NAMALWA (cell line): ENCODE measurements at regions not wholly inside any gene's neighbourhood (a gene's known extent, or its start where the extent isn't known, plus 50 kb on each side); places are given as distances from the start of the nearest gene placed in this dataset.

Source experiments
- DNase-seq: peaks from one replicate; pipeline ENCODE4 v3.0.0-alpha.2; 2015; ENCODE audit warnings: low spot score

DNA sequence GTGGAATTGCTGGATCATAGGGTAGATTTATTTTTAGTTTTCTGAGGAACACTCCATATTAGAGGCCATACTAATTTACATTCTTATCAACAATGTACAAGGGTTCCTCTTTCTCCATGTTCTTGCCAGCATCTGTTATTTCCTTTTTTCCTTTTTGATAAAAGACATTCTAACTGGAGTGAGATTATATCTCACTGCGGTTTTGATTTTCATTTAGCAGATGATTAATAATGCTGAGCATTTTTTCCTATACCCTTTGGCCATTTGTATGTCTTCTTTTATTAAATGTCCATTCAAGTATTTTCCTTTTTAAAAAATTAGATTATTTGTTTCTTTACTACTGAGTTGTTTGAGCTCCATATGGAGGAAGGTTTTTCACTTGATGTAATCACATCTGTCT, 1189.5 kb downstream of the ZPLD1 start:
- DNase-seq = no peak

DNA sequence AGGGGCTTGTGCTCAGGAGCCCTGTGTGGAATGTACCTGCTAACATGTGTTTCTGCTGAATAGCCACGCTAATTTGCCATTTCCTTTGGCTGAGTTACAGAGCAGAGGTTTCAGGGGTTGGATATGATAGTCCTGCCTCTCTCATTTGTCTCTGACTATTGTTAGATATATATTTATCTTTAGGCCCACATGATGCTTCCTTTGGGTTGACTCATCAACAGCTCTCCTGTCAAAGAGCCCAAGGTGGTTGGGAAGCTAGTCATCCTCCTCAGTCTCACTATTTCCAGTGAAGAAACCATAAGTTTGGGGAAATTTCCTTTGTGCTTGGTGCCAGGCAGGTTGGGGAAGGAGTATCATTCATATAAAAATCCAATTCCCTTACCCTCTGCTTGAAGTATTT, 1194.6 kb downstream of the ZPLD1 start:
- DNase-seq = no peak

DNA sequence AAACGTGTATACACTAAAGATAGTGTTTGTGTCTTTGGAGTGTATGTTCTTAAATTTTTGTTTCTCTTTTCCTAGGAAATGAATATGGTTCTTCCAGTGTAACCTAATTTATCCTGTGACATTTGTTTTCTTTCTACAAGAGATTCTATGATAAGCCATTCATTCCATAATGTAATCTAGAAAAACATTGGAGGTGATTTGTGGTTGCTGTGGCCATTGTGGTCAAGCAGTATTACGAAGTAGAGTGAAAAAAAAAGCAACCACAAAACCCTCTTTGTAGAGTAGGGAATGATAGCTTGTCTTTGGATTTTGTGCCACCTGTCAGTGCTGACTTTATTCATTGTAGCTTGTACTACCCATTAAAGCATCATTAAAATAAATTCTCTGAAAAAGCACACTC, 1209.6 kb downstream of the ZPLD1 start:
- no peak for DNase-seq

DNA sequence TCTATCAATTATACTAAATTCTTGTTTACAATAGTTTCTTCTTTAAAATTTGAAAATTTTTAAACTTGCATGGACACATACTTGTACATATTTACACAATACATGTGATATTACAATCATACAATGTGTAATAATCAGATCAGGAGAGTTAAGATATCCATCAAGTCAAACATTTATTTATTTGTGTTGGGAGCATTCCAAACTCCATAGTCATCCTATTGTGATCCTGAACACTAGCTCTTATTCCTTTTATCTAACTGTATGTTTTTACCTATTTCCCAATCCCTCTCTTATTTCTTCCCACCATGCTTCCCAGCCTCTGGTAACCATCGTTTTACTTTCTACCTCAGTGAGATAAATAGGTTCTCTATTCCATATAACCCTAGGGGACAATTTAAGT, 1219.2 kb downstream of the ZPLD1 start:
- DNase-seq = no peak

DNA sequence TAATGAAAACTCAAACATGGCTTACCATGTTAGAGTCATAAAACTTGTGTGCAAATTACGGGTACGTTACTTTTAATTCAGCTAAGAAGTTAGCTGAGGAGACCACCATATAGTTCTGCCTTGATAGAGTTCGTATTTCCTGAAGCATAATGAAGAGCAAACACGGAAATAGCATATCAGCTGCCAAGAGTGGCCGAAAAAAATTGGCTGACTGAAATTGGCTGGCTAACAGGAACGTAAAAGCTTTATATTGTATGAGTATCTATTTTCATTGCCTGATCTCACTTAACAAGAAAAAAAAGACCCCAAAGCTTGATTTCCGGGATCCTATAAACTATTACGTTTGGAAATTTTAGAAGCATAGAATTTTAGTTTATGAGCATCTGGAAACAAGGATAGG, 1222.9 kb downstream of the ZPLD1 start:
- DNase-seq = no peak

DNA sequence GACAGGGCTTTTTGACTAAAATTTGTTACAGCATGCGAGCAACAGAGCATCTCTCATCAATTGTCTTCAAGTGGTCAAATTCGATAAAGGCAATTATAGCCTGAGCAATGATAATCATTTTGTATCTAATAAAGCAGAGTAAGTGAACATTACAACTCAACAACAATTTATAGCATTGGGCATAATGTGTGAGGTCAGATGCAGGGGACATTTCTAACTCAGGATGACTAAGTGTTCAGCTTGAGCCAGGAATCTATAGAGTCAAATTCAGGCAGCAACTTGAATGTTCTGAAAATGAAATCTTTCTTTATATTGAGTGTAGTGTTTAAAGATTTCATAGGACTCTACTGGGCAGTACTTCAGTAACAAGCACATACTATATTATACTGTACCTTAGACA, 1226.0 kb downstream of the ZPLD1 start:
- DNase-seq = no peak

DNA sequence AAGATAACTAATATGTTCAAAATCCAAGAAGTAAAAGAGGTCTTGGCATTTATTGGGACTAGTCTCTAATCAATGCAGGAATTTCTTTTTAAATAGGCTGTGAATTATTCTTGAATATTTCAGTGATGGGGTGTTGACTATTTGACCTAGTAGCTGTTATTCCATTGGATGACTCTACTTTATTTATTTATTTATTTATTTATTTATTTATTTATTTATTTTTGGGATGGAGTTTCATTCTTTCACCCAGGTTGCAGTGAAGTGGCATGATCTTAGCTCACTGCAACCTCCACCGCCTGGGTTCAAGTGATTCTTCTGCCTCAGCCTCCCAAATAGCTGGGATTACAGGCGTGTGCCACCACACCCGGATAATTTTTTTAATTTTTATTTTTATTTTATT, 1227.8 kb downstream of the ZPLD1 start:
- no peak for DNase-seq

DNA sequence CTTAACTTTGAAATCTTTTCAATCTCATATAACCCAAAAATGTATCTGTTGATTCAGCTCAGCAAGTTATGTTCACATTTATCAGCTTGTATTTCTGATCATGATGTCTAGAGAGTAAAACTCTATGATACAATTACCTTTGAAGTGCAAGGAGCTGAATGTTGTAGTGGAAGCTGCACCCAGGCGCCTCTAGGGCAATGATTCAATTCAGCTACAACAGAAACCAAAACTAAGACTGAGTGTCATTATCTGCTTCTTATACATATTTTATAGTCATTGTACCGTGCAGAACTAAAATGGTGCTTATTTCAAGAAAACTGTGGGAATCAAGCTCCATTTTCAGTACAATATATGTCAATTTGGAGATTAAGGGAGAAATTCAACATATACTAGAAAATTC, 1237.5 kb downstream of the ZPLD1 start:
- DNase-seq = no peak

DNA sequence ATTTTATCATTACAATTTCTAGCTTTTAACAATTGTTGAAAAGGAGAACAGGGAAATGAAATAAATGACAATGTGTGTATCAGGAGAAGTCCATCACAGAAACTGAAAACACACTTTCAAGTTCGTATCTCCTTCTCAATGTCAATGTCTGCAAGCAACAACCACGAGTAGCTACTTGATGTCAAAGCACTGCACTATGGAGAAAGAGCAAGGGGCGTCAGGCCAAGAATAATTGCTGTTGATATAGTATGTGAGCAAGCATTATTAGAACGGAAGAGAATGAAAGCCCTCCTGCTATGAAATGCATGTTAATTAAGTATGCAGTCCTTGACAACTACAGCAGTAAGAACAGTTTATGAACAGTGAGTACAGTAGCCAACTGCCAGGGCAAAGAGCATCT, 1250.1 kb downstream of the ZPLD1 start:
- no peak for DNase-seq

DNA sequence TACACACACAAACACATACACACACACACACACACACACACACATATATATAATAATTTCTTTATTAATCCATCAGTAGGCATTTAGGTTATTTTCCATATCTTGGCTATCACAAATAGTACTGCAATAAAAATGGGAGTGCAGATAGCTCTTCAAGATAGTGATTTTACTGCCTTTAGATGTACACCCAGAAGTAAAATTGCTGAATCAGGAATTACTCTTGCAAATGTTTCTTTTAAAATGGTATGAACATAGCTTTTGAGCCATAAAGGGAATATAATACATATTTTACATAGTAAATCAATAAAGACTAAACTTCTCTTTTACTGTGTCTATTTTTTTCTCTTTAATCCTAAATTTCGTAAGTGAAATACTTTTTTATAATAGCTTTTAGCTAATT, 1251.1 kb downstream of the ZPLD1 start:
- no peak for DNase-seq

DNA sequence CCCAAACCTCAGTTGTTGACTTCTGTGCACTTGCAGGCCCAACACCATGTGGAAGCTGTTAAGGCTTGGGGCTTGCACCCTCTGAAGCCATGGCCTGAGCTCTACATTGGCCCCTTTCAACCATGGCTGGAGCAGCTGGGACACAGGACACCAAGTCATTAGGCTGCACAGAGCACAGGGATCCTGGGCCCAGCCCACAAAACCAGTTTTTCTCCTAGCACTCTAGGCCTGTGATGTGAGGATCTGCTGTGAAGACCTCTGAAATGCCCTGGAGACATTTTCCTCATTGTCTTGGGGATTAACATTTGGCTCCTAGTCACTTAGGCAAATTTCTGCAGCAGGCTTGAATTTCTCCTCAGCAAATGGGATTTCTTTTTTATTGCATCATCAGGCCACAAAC, 1255.7 kb downstream of the ZPLD1 start:
- DNase-seq = no peak

DNA sequence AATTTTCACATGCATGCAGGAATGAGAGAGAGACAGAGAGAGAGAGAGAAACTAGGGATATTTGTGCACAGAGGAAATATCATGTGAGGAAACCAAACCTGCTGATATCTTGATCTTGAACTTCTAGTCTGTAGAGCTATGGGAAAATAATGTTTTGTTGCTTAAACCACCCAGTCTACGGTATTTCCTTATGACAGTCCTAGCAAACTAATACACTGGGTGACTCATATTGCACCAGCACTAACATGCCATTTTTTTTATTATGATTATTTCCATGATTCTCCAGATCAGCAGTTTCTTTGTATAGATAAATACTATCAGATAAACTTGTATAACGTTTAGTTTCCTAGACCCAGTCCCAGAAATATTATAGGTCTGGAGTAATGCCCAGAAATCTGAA, 1259.0 kb downstream of the ZPLD1 start:
- DNase-seq = no peak

DNA sequence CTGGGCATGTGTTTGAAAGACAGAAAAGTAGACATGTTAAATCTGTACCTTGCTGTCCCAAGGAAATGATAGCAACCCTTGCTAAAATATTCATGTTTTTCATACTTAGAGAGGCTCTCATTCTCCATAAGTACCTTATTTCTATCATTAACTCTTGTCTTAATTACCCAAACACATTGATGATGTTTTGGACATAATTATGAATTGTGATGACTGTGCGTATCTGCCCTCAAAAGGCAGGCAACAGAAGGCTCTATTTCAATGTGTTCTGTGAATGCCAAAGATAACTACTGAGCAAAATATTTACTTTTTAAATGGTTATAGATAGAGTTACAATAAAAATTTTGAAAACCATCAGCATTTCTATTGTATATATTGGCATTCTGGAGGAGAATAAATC, 1263.8 kb downstream of the ZPLD1 start:
- no peak for DNase-seq

DNA sequence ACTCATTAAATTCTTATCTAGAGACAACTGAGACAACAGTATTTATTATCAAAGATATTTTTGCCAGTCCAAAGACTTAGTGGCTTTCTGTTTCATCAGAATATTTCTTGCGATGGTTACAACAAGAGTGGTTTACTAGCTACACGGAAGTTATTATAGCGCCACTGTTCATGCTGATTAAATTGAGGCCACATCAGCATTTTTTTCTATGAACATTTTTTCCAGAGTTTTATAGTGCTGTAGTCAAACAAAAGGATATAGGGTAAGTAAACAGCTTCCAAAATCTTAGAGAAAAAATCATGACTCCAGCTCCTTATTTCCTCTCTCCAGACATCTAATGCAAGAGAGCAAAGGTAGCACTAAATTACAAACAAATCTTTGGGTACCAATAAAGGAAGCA, 1264.4 kb downstream of the ZPLD1 start:
- DNase-seq = no peak

DNA sequence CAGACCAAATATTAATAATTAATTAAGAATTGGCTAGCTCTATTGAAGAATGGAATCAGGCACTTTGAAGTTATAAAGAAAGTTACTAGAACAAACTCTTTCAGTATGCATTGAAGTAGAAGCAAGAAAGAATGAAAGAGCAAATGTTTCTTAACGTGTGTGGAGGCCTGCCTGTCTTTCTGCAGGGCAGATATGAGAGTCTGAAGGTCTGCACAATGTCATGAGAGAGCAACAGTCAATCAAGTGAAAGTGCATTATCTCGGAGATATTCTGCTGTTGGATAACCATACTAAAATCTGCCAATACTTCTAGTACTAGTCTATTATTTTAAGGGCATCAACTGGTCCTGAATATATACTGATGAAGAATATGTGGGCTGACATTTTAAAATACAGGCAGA, 1270.8 kb downstream of the ZPLD1 start:
- no peak for DNase-seq

DNA sequence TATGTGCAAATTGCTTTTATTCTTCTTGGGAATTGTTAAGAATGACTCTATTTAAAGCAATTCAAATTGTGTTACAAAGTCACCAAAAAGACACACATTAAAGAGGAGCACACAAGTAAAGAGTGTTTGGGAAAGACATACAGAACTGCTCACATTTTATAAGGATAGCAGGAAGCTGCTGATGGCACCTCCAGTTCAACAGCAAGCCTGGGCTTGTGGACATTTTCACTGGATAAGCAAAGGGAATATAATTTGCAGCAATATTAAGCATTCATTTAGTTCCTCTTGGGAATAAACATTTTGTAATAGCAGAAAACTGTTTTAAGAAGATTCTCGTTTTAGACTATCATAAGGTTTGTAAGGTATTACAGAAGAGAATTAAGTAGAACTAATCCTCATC, 1271.9 kb downstream of the ZPLD1 start:
- no peak for DNase-seq

DNA sequence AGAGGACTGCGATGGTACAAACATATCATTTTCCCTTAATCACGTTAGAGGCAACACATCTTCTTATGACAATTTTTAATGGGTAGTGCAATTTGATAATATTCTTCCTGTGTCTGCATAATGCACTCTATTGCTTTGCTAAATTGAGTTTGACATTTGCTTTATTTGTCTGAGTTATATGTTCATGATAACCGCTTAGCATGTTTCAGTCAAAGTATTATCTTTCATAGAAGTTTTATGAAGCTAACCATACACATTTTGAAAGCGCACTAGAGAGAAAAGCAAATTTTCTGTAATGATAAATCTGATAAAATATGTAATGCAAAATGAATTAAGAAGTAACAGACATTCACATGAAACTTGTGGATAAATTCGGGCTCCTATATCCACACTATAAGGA, 1276.9 kb downstream of the ZPLD1 start:
- DNase-seq = no peak

DNA sequence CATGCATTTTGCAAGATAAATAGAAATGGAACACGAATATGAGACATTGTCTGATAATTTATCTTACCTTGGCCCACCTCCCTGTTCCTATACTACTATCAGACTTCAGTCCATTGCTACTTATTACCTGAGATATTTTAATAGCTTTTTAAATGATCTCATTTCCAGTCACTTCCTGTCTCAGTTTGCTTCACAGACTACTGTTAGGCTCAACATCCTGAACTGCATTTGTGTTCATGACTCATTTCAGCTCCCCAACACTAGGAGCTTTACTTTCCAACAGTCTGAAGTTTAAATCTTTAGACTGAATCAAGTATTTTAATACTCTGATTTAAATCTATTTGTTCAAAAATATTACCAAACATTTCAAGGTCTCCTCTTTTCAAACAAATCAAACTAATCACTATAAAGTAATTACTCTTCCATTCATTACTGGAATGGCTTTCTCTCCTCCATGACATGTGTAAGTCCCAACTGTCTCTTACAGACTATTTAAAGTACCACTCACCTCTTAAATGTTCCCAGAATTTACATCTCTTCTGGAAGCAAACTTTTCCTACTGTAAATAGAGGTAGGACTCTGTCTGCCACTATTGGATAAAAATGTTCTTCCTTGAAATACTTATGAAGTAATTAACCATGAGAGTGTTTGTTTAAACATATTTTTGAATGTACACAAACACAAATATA, 1277.6 kb downstream of the ZPLD1 start:
- no peak for DNase-seq

DNA sequence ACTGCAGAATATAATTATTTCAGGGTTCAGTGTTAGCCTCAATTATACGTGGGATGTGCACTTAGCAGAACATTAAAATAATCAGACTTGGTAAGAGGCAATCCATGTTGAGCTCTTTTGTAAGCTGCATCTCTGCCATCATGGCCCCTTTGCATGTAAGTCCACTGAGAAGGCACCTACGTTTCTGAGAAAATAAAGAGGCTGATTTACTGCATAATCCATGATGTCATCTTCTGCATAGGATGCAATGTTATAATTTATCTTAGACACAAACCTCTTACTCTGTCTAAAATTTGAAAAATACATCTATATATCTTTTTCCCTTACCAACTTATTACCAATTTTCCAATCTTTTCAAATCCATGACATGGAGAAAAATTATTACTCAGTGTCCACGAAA, 1294.7 kb downstream of the ZPLD1 start:
- DNase-seq = no peak

DNA sequence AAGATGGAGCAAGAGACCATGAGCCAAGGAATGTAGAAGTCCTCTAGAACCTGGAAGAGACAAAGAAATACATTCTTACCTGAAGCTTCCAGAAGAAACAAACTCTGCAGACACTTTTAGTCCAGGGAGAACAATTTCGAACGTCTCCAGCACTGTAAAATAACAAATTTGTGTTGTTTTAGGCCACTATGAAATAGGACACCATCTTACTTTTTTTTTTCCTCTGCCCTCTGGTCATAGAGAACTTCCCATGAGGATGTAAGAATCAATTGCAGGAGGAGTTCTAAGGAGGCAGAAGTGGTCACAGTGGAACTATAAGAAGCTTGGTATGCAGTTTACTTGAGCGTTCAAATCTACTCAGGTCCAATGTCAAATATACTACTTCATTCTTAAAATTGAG, 1295.9 kb downstream of the ZPLD1 start:
- DNase-seq = no peak

DNA sequence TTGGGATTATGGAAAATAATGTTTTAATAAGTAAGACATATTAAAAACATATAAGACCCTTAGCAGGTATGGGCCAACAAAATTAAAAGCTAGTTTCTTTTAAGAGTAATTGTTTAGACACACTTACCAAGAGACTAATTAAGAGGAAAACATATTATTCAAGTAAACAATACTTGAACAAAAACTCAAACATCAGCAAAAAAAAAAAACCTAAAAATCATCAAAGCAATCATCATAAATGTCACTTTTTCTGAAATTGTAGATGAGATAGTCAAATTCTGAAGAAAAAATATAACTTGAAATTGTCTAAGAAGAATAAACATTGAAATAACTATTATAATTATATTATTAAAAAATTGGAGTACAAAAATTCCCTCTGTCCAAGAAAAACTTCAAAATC, 1318.2 kb downstream of the ZPLD1 start:
- DNase-seq = no peak

DNA sequence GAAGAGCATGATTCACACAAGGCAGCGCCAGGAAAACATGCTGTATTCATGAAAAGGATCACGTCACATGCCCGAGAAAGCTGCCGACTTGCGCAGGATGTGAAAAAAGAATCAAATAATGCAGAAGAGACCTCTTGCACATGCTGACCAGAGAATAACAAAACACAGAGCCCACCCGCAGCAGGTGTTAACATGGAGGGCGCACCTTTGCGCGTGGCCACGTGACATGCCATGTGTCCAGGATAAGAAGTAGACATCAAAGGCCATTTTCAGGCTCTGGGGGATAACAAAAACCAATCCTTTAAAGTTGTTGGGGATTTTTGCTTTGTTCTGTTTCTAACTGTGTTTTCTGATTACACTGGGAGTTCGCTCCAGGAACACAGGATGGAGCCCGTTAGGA, 1332.8 kb downstream of the ZPLD1 start:
- DNase-seq = no peak

DNA sequence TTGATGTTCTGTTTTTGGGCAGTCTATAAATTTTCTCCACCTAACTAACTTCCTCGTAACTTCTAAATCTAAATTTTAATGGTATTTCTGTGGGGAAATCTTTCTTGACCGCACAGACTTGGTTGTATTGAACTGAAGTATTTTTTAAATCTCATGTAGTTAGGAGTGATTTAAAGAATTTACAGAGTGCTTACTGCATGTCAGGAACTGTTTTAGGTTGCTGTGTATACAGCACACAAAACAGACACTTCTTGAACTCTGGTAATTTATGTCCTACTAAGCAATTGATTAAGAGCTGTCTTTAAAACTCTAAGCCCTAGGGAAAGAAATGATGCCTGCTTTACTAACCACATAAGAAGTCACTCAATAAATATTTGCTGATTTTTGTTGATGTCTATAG, 1350.2 kb downstream of the ZPLD1 start:
- DNase-seq = no peak

DNA sequence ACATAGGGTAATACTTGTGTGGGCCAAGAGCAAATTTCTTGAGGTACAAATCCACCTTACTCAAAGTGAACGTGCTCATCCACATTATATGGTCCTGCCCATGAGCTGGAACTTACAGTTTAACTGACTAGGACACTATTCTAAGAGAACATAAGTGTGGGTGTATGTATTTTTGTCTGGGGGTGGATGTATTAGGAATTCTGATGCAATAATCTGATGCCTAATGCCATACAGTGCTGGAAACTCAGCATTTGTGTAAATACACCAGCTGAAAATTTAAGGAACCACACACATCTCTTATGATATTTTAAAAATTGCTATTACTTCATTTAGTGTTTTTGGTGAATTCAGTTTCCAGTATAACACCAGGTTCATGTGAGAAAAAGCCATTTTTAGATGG, 1350.7 kb downstream of the ZPLD1 start:
- DNase-seq = no peak

DNA sequence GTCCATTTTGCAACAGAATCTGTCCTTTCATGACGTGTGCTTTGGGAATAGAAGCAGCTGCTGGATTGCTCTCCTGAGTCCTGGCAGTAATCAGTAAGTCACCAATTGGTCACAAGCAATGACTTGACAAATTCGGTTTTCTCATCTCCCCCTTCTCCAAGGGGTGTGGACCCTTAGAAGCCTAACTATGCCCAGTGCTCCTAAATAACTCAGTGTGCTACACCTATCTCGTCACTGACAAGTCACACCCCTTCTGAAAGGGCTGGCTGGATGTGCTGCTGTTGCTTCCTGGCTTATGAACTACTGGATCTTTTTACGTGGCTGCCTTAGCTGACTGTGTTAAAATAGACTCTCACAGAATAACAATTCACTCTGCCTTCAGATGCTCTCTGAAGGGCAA, 1351.5 kb downstream of the ZPLD1 start:
- no peak for DNase-seq
